ENCODE measurements at regions not wholly inside any gene's neighbourhood (a gene's known extent, or its start where the extent isn't known, plus 50 kb on each side); places are given as distances from the start of the nearest gene placed in this dataset.

GRCh38 chr2:149789549-149789948, 202.0 kb upstream of the MMADHC start:
- DNase-seq (ENCODE audit: low read depth) = no peak
- no peak overlapping the region for H3K4me3 ChIP-seq (ENCODE audit: low read depth, low read length)
- TF ChIP-seq CTCF (IDR thresholded peaks at IDR 0.05; ENCODE audit: insufficient read depth, low read depth, low read length) = no peak

- DNase-seq (ENCODE audit: low read depth) = no peak
- no peak for TF ChIP-seq CTCF (IDR thresholded peaks at IDR 0.05; ENCODE audit: insufficient read depth, low read depth, low read length)
- H3K4me3 ChIP-seq (ENCODE audit: low read depth, low read length) = no peak overlapping the region
Observed at GRCh38 chr2:149787206-149787605, 199.6 kb upstream of the MMADHC start.

- H3K4me3 ChIP-seq (ENCODE audit: low read depth, low read length) = no peak overlapping the region
- TF ChIP-seq CTCF (IDR thresholded peaks at IDR 0.05; ENCODE audit: insufficient read depth, low read depth, low read length) = no peak
- DNase-seq (ENCODE audit: low read depth) = no peak
Observed at GRCh38 chr2:149783284-149783683, 195.7 kb upstream of the MMADHC start.

GRCh38 chr2:149782572-149782971, 195.0 kb upstream of the MMADHC start:
- DNase-seq (ENCODE audit: low read depth) = no peak
- TF ChIP-seq CTCF (IDR thresholded peaks at IDR 0.05; ENCODE audit: insufficient read depth, low read depth, low read length) = no peak
- H3K4me3 ChIP-seq (ENCODE audit: low read depth, low read length) = no peak overlapping the region

GRCh38 chr2:149781263-149781808, 193.8 kb upstream of the MMADHC start:
- no peak for TF ChIP-seq CTCF (IDR thresholded peaks at IDR 0.05; ENCODE audit: insufficient read depth, low read depth, low read length)
- DNase-seq (ENCODE audit: low read depth) = no peak
- H3K4me3 ChIP-seq (ENCODE audit: low read depth, low read length) = no peak overlapping the region

- TF ChIP-seq CTCF (IDR thresholded peaks at IDR 0.05; ENCODE audit: insufficient read depth, low read depth, low read length) = no peak
Observed at GRCh38 chr2:149773006-149773405, 185.4 kb upstream of the MMADHC start.

GRCh38 chr2:149768320-149768799, 180.8 kb upstream of the MMADHC start:
- no peak overlapping the region for H3K4me3 ChIP-seq (ENCODE audit: low read depth, low read length)
- DNase-seq (ENCODE audit: low read depth) = peak; percentile 72
- TF ChIP-seq CTCF (IDR thresholded peaks at IDR 0.05; ENCODE audit: insufficient read depth, low read depth, low read length) = no peak

More at GRCh38 chr2:149773006-149773405, 185.4 kb upstream of the MMADHC start:
- DNase-seq (ENCODE audit: low read depth) = peak; percentile 53
- H3K4me3 ChIP-seq (ENCODE audit: low read depth, low read length) = no peak overlapping the region
